ENCODE measurements at regions not wholly inside any gene's neighbourhood (a gene's known extent, or its start where the extent isn't known, plus 50 kb on each side); places are given as distances from the start of the nearest gene placed in this dataset.

DNA sequence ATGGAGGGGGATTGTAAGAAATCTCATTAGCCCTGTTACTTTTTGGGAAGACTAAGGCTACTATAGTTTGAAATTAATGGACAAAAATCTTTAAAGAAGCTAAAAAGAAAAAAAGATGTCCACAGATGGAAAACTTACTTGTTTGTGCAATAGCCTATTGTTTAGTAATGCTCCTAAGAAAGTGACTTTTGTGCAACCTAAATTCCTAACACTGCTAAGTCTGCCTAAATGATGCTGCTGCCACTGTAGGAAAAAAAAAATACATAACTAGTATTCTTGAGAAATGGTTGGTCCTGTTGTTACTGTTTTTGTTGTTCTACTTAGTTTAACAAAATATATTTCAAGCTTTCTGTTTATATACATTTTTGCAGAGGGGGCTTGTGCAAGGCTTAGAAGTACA lies 108.2 kb upstream of the NR3C1 start:
- Mint-ChIP-seq H3K27me3 (no peaks in the 10 kb centered on the region), H3K4me1 (ENCODE audit: low read depth) (peaks cover 15% of the 10 kb centered on the region), H3K9me3 (no peaks in the 10 kb centered on the region), H3K4me3 (no peak overlapping the region), H3K27ac (no peak overlapping the region), H3K36me3 (ENCODE audit: low read depth) (no peaks in the 10 kb centered on the region)

- Mint-ChIP-seq H3K27me3 (no peaks in the 10 kb centered on the region), H3K4me3 (no peak overlapping the region), H3K27ac (no peak overlapping the region), H3K9me3 (peaks cover 4% of the 10 kb centered on the region), H3K4me1 (ENCODE audit: low read depth) (peaks cover under 1% of the 10 kb centered on the region), H3K36me3 (ENCODE audit: low read depth) (no peaks in the 10 kb centered on the region)
Observed at GRCh38 chr5:143509758-143510221, 106.3 kb upstream of the NR3C1 start.

GRCh38 chr5:143506836-143507552 lies 103.5 kb upstream of the NR3C1 start:
- no peaks in the 10 kb centered on the region for H3K4me1 Mint-ChIP-seq (ENCODE audit: low read depth)
- H3K9me3 Mint-ChIP-seq = peaks cover 4% of the 10 kb centered on the region
- H3K36me3 Mint-ChIP-seq (ENCODE audit: low read depth) = no peaks in the 10 kb centered on the region
- no peak overlapping the region for H3K27ac Mint-ChIP-seq
- H3K27me3 Mint-ChIP-seq = no peaks in the 10 kb centered on the region
- no peak overlapping the region for H3K4me3 Mint-ChIP-seq

DNA sequence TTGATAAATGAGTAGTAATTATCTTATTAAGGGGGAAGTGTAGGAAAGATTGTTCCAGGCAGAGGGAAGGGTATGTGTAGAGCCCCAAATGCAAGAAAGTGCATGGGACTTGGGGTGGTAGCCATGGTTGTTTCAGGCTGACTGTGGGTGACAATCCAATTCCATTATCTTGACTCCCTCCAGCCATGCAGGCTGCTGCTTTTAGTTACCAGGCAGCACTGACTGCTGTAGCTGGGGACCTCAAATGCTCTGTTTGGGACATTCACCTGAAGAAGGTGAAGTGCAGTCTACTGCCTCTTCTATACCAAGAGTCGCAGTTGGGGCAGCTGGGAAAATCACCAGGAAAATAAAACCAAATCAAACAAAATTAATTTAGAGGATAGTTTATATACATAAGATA lies 102.4 kb upstream of the NR3C1 start:
- Mint-ChIP-seq H3K4me1 (ENCODE audit: low read depth) (no peaks in the 10 kb centered on the region), H3K36me3 (ENCODE audit: low read depth) (no peaks in the 10 kb centered on the region), H3K27me3 (no peaks in the 10 kb centered on the region), H3K27ac (no peak overlapping the region), H3K9me3 (peaks cover 4% of the 10 kb centered on the region), H3K4me3 (no peak overlapping the region)

DNA sequence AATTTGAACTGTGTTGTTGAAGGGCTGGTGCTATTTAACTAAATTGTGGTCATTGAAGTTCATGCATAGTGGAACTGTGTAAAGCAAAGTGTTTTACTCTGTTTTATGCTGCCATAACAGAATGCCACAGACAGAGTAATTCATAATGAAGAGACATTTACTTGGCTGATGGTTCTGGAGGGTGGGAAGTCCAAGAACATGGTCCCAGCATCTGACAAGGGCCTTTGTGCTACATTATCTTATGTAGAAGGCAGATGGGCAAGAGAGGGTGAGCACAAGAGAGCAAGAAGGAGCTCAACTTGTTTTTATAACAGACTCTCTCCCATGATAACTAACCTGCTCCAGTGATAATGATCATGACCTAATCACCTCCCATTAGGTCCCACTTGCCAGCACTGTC lies 101.9 kb upstream of the NR3C1 start:
- H3K27me3 Mint-ChIP-seq = no peaks in the 10 kb centered on the region
- peaks cover 4% of the 10 kb centered on the region for H3K9me3 Mint-ChIP-seq
- H3K4me3 Mint-ChIP-seq = no peak overlapping the region
- no peak overlapping the region for H3K27ac Mint-ChIP-seq
- no peaks in the 10 kb centered on the region for H3K36me3 Mint-ChIP-seq (ENCODE audit: low read depth)
- H3K4me1 Mint-ChIP-seq (ENCODE audit: low read depth) = no peaks in the 10 kb centered on the region

DNA sequence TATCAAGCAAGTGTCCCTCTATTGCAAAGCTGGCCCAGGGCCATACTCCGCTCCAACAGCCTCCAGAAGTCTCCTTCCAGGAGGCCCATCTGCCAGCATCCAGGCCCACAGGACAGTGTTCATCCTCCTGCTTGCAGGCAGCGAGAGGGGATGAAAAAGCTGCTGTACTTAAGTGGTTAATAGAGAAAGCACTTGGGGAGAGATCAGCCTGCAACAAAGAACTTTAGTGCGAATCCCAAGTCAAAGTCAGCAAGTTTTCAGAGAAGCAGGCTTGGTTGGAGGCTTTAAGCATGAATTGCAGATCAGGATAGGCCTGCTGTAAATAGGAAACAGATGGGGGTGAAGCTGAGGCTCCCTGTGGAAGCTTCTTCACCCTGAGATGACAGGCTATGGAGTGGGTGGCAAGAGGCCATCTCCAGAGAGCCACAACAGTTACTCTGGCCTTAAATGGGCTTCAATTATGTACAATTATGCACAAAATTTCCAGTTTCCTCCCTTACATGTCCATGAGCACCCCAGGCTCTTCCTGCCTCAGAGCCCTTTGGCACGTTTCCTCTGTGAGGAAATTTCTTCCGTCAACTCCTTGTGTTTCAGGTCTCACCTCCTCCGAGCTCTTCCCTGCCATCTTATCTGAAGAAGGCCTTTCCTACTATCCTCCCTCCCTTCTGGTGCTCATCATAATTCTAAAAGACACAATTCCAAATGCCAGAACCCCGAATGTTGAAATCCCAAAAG lies 98.0 kb upstream of the NR3C1 start:
- H3K36me3 Mint-ChIP-seq (ENCODE audit: low read depth) = no peaks in the 10 kb centered on the region
- H3K4me3 Mint-ChIP-seq = no peak overlapping the region
- H3K27me3 Mint-ChIP-seq = no peaks in the 10 kb centered on the region
- H3K4me1 Mint-ChIP-seq (ENCODE audit: low read depth) = no peaks in the 10 kb centered on the region
- no peak overlapping the region for H3K27ac Mint-ChIP-seq
- H3K9me3 Mint-ChIP-seq = peaks cover 4% of the 10 kb centered on the region

GRCh38 chr5:143499480-143500114 lies 96.1 kb upstream of the NR3C1 start:
- Mint-ChIP-seq H3K4me3 (no peak overlapping the region), H3K36me3 (ENCODE audit: low read depth) (no peaks in the 10 kb centered on the region), H3K27ac (no peak overlapping the region), H3K4me1 (ENCODE audit: low read depth) (no peaks in the 10 kb centered on the region), H3K27me3 (no peaks in the 10 kb centered on the region), H3K9me3 (no peaks in the 10 kb centered on the region)

- H3K9me3 Mint-ChIP-seq = no peaks in the 10 kb centered on the region
- no peak overlapping the region for H3K4me3 Mint-ChIP-seq
- H3K36me3 Mint-ChIP-seq (ENCODE audit: low read depth) = no peaks in the 10 kb centered on the region
- no peaks in the 10 kb centered on the region for H3K27me3 Mint-ChIP-seq
- no peak overlapping the region for H3K27ac Mint-ChIP-seq
- H3K4me1 Mint-ChIP-seq (ENCODE audit: low read depth) = no peaks in the 10 kb centered on the region
Observed at GRCh38 chr5:143498821-143499220, 95.3 kb upstream of the NR3C1 start.

DNA sequence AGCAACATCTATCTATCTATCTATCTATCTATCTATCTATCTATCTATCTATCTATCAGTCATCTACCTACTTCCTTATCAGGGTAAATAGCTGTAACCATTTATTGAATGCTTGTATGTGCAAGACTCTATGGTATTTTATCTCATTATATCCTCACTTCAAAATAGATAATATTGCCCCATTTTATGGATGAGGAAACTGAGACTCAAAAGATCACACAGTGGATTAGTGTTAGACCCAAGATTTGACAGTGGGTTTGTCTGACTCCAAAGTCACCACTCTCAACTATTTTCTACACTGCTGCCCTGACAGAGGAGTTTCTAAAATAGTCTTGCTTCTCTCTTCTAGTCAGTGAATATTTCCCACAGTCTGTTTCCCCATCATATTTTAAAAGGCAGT lies 94.3 kb upstream of the NR3C1 start:
- Mint-ChIP-seq H3K36me3 (ENCODE audit: low read depth) (no peaks in the 10 kb centered on the region), H3K27me3 (no peaks in the 10 kb centered on the region), H3K4me1 (ENCODE audit: low read depth) (no peaks in the 10 kb centered on the region), H3K4me3 (no peak overlapping the region), H3K9me3 (no peaks in the 10 kb centered on the region), H3K27ac (no peak overlapping the region)

GRCh38 chr5:143496943-143497342 lies 93.5 kb upstream of the NR3C1 start:
- H3K27me3 Mint-ChIP-seq = no peaks in the 10 kb centered on the region
- no peak overlapping the region for H3K27ac Mint-ChIP-seq
- H3K4me1 Mint-ChIP-seq (ENCODE audit: low read depth) = no peaks in the 10 kb centered on the region
- no peaks in the 10 kb centered on the region for H3K9me3 Mint-ChIP-seq
- no peaks in the 10 kb centered on the region for H3K36me3 Mint-ChIP-seq (ENCODE audit: low read depth)
- H3K4me3 Mint-ChIP-seq = no peak overlapping the region

DNA sequence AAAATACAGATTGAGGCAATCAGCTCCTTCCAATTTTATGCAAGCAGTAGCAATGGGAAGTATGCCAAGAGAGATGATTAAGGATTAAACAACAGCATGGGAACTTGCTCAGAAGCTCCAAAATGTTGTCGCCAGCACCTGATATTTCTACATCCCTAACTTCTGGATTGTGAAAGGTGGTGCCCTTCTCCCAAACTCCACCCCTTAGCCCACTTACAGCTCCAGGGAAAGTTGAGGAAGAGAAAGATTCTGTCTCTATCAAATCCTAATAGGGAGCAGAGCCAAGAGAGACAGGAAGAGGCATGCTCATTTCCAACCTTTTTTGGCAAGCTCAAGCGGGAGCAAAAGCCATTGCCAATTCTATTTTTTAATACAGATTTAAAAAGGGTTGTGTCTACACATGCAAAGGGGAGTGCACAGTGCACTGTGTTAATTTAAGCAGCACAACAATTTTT lies 92.4 kb upstream of the NR3C1 start:
- H3K4me3 Mint-ChIP-seq = no peak overlapping the region
- H3K9me3 Mint-ChIP-seq = no peaks in the 10 kb centered on the region
- H3K36me3 Mint-ChIP-seq (ENCODE audit: low read depth) = no peaks in the 10 kb centered on the region
- H3K27me3 Mint-ChIP-seq = no peaks in the 10 kb centered on the region
- H3K4me1 Mint-ChIP-seq (ENCODE audit: low read depth) = no peaks in the 10 kb centered on the region
- no peak overlapping the region for H3K27ac Mint-ChIP-seq

- Mint-ChIP-seq H3K27me3 (no peaks in the 10 kb centered on the region), H3K4me1 (ENCODE audit: low read depth) (no peaks in the 10 kb centered on the region), H3K9me3 (no peaks in the 10 kb centered on the region), H3K36me3 (ENCODE audit: low read depth) (no peaks in the 10 kb centered on the region), H3K4me3 (no peak overlapping the region), H3K27ac (no peak overlapping the region)
Observed at GRCh38 chr5:143495110-143495509, 91.6 kb upstream of the NR3C1 start.

GRCh38 chr5:143494595-143494994 lies 91.1 kb upstream of the NR3C1 start:
- no peaks in the 10 kb centered on the region for H3K27me3 Mint-ChIP-seq
- H3K27ac Mint-ChIP-seq = no peak overlapping the region
- no peaks in the 10 kb centered on the region for H3K4me1 Mint-ChIP-seq (ENCODE audit: low read depth)
- H3K9me3 Mint-ChIP-seq = no peaks in the 10 kb centered on the region
- no peaks in the 10 kb centered on the region for H3K36me3 Mint-ChIP-seq (ENCODE audit: low read depth)
- no peak overlapping the region for H3K4me3 Mint-ChIP-seq

- Mint-ChIP-seq H3K27me3 (no peaks in the 10 kb centered on the region), H3K27ac (no peak overlapping the region), H3K9me3 (no peaks in the 10 kb centered on the region), H3K4me3 (no peak overlapping the region), H3K4me1 (ENCODE audit: low read depth) (no peaks in the 10 kb centered on the region), H3K36me3 (ENCODE audit: low read depth) (no peaks in the 10 kb centered on the region)
Observed at GRCh38 chr5:143494162-143494561, 90.7 kb upstream of the NR3C1 start.

DNA sequence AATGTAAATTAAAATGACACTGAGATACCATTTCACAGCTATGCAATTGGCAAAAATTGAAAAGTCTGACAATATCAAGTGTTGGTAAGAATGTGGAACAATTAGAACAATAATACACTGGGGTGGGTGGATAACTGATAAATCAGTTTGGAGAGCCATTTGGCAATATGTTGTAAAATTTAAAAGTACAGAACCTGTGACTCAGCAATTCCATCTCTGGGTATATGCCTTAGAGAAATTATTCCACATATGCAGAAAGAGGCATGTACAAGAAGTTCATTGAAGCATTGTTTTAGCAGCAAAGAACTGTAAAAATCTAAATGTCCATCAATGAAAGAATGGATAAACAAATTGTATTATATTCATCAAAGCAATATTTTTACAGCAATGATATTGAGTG lies 89.3 kb upstream of the NR3C1 start:
- Mint-ChIP-seq H3K4me3 (no peak overlapping the region), H3K4me1 (ENCODE audit: low read depth) (no peaks in the 10 kb centered on the region), H3K27me3 (no peaks in the 10 kb centered on the region), H3K27ac (no peak overlapping the region), H3K36me3 (ENCODE audit: low read depth) (no peaks in the 10 kb centered on the region), H3K9me3 (no peaks in the 10 kb centered on the region)
